ENCODE measurements at regions not wholly inside any gene's neighbourhood (a gene's known extent, or its start where the extent isn't known, plus 50 kb on each side); places are given as distances from the start of the nearest gene placed in this dataset.

GRCh38 chr7:18425838-18426445 is 69.6 kb upstream of the HDAC9 start:
- no peaks in the 10 kb centered on the region for H3K36me3 ChIP-seq (ENCODE audit: insufficient read depth, low read depth, low read length)
- no peaks in the 10 kb centered on the region for H3K9me3 ChIP-seq (ENCODE audit: insufficient read depth, low read depth, low read length)
- no peak overlapping the region for H3K9ac ChIP-seq (ENCODE audit: low read depth, low read length)
- no peaks in the 10 kb centered on the region for H3K27me3 ChIP-seq (ENCODE audit: insufficient read depth, low read length)
- H3K4me1 ChIP-seq (ENCODE audit: insufficient read depth, low read length): peaks cover 16% of the 10 kb centered on the region; the same call in 1 of the 2 replicates
- no peak overlapping the region for H3K27ac ChIP-seq (ENCODE audit: low read length)
- no peak overlapping the region for H3K4me3 ChIP-seq (ENCODE audit: low read length)

DNA sequence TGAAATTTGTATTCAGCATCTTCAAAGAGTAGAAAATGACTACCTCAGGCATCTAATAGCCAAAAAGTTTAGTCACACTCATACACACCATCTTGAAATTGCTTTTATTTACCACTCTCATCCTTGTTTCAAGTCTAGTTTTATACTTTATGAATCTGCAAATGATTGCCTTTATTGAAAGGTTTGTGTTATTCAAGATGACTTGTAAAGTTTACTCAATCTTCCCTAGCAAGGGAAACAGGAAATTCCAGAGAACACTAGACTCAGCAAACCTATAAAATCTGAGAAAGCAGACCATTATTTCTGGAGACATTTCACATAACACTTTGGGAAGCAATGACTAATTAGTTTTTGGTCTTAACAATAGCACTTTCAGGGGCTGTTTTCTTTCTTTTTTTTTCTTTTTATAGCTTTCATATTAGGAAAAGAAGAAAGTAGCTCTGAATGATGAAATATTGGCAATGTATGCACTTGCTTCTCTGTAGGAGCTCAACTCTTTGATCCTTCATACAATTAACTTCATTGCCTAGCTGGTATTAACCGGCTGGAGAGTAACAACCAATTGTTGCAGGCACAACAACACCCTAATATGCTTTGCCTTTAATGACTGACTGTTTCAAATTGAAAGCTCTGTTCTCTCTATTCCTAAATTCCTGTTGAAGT is 68.9 kb upstream of the HDAC9 start:
- Histone ChIP-seq H3K27ac (ENCODE audit: low read length) (no peak overlapping the region), H3K4me1 (ENCODE audit: insufficient read depth, low read length) (0 out of 2 replicates have a peak, but pooled peaks cover 10% of the 10 kb centered on the region), H3K9me3 (ENCODE audit: insufficient read depth, low read depth, low read length) (no peaks in the 10 kb centered on the region), H3K36me3 (ENCODE audit: insufficient read depth, low read depth, low read length) (no peaks in the 10 kb centered on the region), H3K9ac (ENCODE audit: low read depth, low read length) (no peak overlapping the region), H3K4me3 (ENCODE audit: low read length) (no peak overlapping the region), H3K27me3 (ENCODE audit: insufficient read depth, low read length) (no peaks in the 10 kb centered on the region)

- Histone ChIP-seq H3K27me3 (ENCODE audit: insufficient read depth, low read length) (no peaks in the 10 kb centered on the region), H3K27ac (ENCODE audit: low read length) (no peak overlapping the region), H3K4me1 (ENCODE audit: insufficient read depth, low read length) (0 out of 2 replicates have a peak, but pooled peaks cover 10% of the 10 kb centered on the region), H3K9me3 (ENCODE audit: insufficient read depth, low read depth, low read length) (no peaks in the 10 kb centered on the region), H3K4me3 (ENCODE audit: low read length) (no peak overlapping the region), H3K36me3 (ENCODE audit: insufficient read depth, low read depth, low read length) (no peaks in the 10 kb centered on the region), H3K9ac (ENCODE audit: low read depth, low read length) (no peak overlapping the region)
Observed at GRCh38 chr7:18429547-18429946, 66.0 kb upstream of the HDAC9 start.

DNA sequence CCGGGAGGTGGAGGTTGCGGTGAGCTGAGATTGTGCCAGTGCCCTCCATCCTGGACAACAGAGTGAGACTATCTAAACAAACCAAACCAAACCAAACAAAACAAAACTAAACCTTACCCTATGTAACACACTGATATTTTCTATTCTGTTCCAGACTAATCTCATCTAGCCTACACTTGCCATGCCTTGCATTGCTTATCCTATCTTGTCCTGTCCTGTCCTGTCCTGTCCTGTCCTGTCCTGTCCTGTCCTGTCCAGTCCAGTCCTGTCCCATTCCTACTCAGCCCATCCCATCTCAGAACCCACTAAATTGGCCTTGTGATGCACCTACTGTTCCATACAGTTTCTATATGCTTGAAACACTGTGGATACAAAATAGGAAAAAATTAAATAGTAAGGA is 64.7 kb upstream of the HDAC9 start:
- H3K9ac ChIP-seq (ENCODE audit: low read depth, low read length): no peak overlapping the region
- H3K4me1 ChIP-seq (ENCODE audit: insufficient read depth, low read length): 0 out of 2 replicates have a peak, but pooled peaks cover 10% of the 10 kb centered on the region
- no peaks in the 10 kb centered on the region for H3K9me3 ChIP-seq (ENCODE audit: insufficient read depth, low read depth, low read length)
- no peaks in the 10 kb centered on the region for H3K36me3 ChIP-seq (ENCODE audit: insufficient read depth, low read depth, low read length)
- H3K27ac ChIP-seq (ENCODE audit: low read length): no peak overlapping the region
- H3K4me3 ChIP-seq (ENCODE audit: low read length): no peak overlapping the region
- no peaks in the 10 kb centered on the region for H3K27me3 ChIP-seq (ENCODE audit: insufficient read depth, low read length)

DNA sequence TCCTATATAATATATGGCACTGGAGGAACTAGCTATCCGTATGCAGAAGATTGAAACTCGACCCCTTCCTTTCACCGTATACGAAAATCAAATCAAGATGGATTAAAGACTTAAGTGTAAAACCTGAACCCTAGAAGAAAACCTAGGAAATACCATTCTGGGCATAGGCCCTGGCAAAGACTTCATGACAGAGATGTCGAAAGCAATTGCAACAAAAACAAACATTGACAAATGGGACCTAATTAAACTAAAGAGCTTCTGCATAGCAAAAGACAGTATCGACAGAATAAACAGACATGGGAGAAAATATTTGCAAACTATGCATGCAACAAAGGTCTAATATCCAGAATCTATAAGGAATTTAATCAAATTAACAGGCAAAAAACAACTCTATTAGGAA is 61.4 kb upstream of the HDAC9 start:
- no peaks in the 10 kb centered on the region for H3K27me3 ChIP-seq (ENCODE audit: insufficient read depth, low read length)
- no peak overlapping the region for H3K9ac ChIP-seq (ENCODE audit: low read depth, low read length)
- H3K9me3 ChIP-seq (ENCODE audit: insufficient read depth, low read depth, low read length): no peaks in the 10 kb centered on the region
- no peak overlapping the region for H3K4me3 ChIP-seq (ENCODE audit: low read length)
- H3K36me3 ChIP-seq (ENCODE audit: insufficient read depth, low read depth, low read length): no peaks in the 10 kb centered on the region
- H3K4me1 ChIP-seq (ENCODE audit: insufficient read depth, low read length): no peaks in the 10 kb centered on the region
- no peak overlapping the region for H3K27ac ChIP-seq (ENCODE audit: low read length)

- Histone ChIP-seq H3K36me3 (ENCODE audit: insufficient read depth, low read depth, low read length) (no peaks in the 10 kb centered on the region), H3K27ac (ENCODE audit: low read length) (no peak overlapping the region), H3K4me3 (ENCODE audit: low read length) (no peak overlapping the region), H3K9me3 (ENCODE audit: insufficient read depth, low read depth, low read length) (no peaks in the 10 kb centered on the region), H3K27me3 (ENCODE audit: insufficient read depth, low read length) (no peaks in the 10 kb centered on the region), H3K4me1 (ENCODE audit: insufficient read depth, low read length) (no peaks in the 10 kb centered on the region), H3K9ac (ENCODE audit: low read depth, low read length) (no peak overlapping the region)
Observed at GRCh38 chr7:18437101-18437500, 58.4 kb upstream of the HDAC9 start.

- H3K27me3 ChIP-seq (ENCODE audit: insufficient read depth, low read length): no peaks in the 10 kb centered on the region
- no peak overlapping the region for H3K9ac ChIP-seq (ENCODE audit: low read depth, low read length)
- no peak overlapping the region for H3K4me3 ChIP-seq (ENCODE audit: low read length)
- H3K27ac ChIP-seq (ENCODE audit: low read length): no peak overlapping the region
- peaks cover 12% of the 10 kb centered on the region; the same call in 1 of the 2 replicates for H3K4me1 ChIP-seq (ENCODE audit: insufficient read depth, low read length)
- H3K9me3 ChIP-seq (ENCODE audit: insufficient read depth, low read depth, low read length): no peaks in the 10 kb centered on the region
- H3K36me3 ChIP-seq (ENCODE audit: insufficient read depth, low read depth, low read length): no peaks in the 10 kb centered on the region
Observed at GRCh38 chr7:18440934-18441333, 54.6 kb upstream of the HDAC9 start.

GRCh38 chr7:18444826-18445225 is 50.7 kb upstream of the HDAC9 start:
- H3K4me1 ChIP-seq (ENCODE audit: insufficient read depth, low read length): peaks cover 12% of the 10 kb centered on the region; the same call in 1 of the 2 replicates
- H3K4me3 ChIP-seq (ENCODE audit: low read length): no peak overlapping the region
- no peak overlapping the region for H3K27ac ChIP-seq (ENCODE audit: low read length)
- H3K36me3 ChIP-seq (ENCODE audit: insufficient read depth, low read depth, low read length): no peaks in the 10 kb centered on the region
- H3K9me3 ChIP-seq (ENCODE audit: insufficient read depth, low read depth, low read length): no peaks in the 10 kb centered on the region
- H3K9ac ChIP-seq (ENCODE audit: low read depth, low read length): no peak overlapping the region
- H3K27me3 ChIP-seq (ENCODE audit: insufficient read depth, low read length): no peaks in the 10 kb centered on the region

DNA sequence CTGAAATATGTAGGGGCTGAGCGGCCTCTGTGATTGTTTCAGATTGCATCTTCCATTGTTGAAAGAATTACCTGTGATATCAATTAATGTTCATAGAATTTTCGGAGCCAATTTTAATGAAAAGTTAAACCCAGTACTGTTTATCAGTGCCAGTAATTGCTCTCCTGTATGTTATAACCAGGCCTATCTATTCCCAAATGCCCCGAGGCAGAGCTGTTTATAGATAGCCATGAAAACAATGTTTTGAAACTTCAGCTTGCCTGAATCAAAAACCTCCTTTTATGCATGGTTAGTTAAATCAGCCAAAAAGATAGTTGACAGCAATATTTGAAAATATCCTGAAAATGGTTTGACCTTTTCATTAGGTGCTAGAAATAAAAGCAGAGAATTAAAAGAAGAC is 50.1 kb upstream of the HDAC9 start:
- Histone ChIP-seq H3K9ac (ENCODE audit: low read depth, low read length) (no peak overlapping the region), H3K27me3 (ENCODE audit: insufficient read depth, low read length) (no peaks in the 10 kb centered on the region), H3K4me1 (ENCODE audit: insufficient read depth, low read length) (peaks cover 12% of the 10 kb centered on the region; the same call in 1 of the 2 replicates), H3K9me3 (ENCODE audit: insufficient read depth, low read depth, low read length) (no peaks in the 10 kb centered on the region), H3K27ac (ENCODE audit: low read length) (no peak overlapping the region), H3K4me3 (ENCODE audit: low read length) (no peak overlapping the region), H3K36me3 (ENCODE audit: insufficient read depth, low read depth, low read length) (no peaks in the 10 kb centered on the region)

All from iPS-20b (cell line).